Adipocyte (in vitro differentiated cells): ENCODE measurements at regions not wholly inside any gene's neighbourhood (a gene's known extent, or its start where the extent isn't known, plus 50 kb on each side); places are given as distances from the start of the nearest gene placed in this dataset.
A peak's percentile ranks its signal among the peaks of the same experiment; 100 is the strongest.

Experiments
- DNase-seq: peaks from one replicate; pipeline ENCODE4 v3.0.0-alpha.2; 2015; ENCODE audit warnings: low read depth
- H3K27me3 ChIP-seq: replicated peaks from 2 replicates; pipeline ENCODE4 v1.7.0; 2013; ENCODE audit warnings: mild to moderate bottlenecking, low read length, moderate library complexity; ENCODE audit not compliant: control insufficient read depth, insufficient read depth
- H3K36me3 ChIP-seq: 2 replicates; pipeline ENCODE4 v1.7.0; 2013; ENCODE audit warnings: low read length, mild to moderate bottlenecking, moderate library complexity; ENCODE audit not compliant: control insufficient read depth, insufficient read depth, severe bottlenecking
- H3K4me1 ChIP-seq: 2 replicates; pipeline ENCODE4 v1.7.0; 2013; ENCODE audit warnings: mild to moderate bottlenecking, low read length, moderate library complexity; ENCODE audit not compliant: control insufficient read depth, insufficient read depth
- H3K4me3 ChIP-seq: 2 replicates; pipeline ENCODE4 v1.7.0; 2013; ENCODE audit warnings: mild to moderate bottlenecking, low read length, moderate library complexity
- H3K9ac ChIP-seq: 2 replicates; pipeline ENCODE4 v1.7.0; 2013; ENCODE audit warnings: mild to moderate bottlenecking, low read length, moderate library complexity
- H3K9me3 ChIP-seq: 2 replicates; pipeline ENCODE4 v1.7.0; 2013; ENCODE audit warnings: mild to moderate bottlenecking, low read length, moderate library complexity; ENCODE audit not compliant: control insufficient read depth

DNA sequence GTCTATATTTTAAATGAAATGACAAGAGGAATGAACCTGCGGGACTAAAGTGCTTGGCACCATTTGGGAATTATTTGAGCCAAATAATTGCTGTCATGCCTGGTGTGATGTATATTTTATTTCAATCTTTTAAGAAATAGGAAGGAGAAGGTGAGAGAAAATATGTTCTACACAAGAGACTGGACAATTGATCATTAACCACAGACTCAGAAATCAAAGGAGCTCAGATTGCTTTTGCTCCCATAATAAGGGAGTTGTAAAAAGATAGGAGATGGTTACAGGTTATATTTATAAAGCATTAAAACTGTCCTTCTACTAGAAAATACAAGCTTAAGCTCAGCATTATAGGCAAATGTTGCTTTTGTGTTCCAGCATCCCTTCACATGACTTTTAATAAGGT is 515.2 kb upstream of the SULF2 start:
- Histone ChIP-seq H3K4me3 (no peak overlapping the region), H3K9me3 (no peaks in the 10 kb centered on the region), H3K36me3 (no peaks in the 10 kb centered on the region), H3K9ac (no peak overlapping the region), H3K4me1 (peaks cover 8% of the 10 kb centered on the region), H3K27me3 (peaks cover 18% of the 10 kb centered on the region)
- no peak for DNase-seq

DNA sequence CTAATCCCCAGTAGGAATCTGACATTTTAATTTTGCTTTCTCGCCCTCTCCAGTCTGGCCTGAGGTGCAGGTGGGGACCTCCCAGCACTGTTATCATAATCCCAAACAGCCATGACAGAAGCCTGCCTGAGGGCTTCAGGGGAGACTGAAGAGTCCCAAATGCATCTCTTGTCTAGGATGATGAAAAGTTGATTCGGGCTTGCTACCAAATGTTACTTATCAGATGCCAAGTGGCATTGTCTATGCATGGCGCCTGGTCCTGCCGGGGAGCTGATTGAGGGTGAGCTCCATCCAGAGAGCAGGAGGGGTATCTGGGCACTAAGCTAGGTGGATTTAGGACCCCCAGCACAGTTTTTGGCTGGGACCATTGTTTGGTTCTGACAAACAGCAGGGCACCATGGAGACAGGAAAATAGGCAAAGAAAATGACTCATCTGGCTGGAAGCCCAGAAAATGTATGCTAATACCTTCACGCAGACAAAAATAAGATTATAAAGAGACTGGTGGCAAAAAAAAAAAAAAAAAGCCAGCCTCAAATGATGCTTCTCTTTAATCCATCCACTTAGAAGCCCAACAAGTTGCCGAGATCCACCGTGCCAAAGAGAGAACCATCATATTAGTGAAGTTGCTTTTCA is 513.7 kb upstream of the SULF2 start:
- H3K9ac ChIP-seq, result no peak overlapping the region
- no peak overlapping the region for H3K4me3 ChIP-seq
- no peaks in the 10 kb centered on the region for H3K36me3 ChIP-seq
- peak; percentile 91 for DNase-seq
- no peaks in the 10 kb centered on the region for H3K9me3 ChIP-seq
- H3K27me3 ChIP-seq, result peaks cover 6% of the 10 kb centered on the region
- H3K4me1 ChIP-seq, result peaks cover 17% of the 10 kb centered on the region

DNA sequence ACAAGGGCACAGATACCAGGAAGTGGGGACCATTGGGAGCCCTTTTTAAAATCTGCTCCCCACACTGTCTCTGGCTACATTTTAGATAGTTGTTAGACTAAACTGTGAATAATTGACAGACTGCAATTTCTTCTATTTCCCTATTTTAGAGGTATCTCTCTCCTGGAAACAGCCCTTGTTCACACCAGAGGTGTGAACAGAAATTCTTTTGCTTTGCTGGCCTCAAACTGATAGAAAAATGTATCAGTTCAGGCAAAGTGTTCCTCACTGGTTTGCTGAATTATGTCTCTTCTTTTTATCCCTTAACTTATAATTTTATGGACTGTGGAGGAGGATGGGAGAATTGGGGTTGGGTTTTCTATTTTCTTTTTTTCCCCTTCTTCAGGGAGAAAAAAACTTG is 513.2 kb upstream of the SULF2 start:
- no peak for DNase-seq
- H3K4me3 ChIP-seq, result no peak overlapping the region
- no peaks in the 10 kb centered on the region for H3K36me3 ChIP-seq
- H3K9ac ChIP-seq, result no peak overlapping the region
- H3K27me3 ChIP-seq, result peaks cover 4% of the 10 kb centered on the region
- peaks cover 17% of the 10 kb centered on the region for H3K4me1 ChIP-seq
- no peaks in the 10 kb centered on the region for H3K9me3 ChIP-seq

GRCh38 chr20:48295966-48296421 is 510.7 kb upstream of the SULF2 start:
- DNase-seq, result peak; percentile 65
- peaks cover 17% of the 10 kb centered on the region for H3K4me1 ChIP-seq
- no peak overlapping the region for H3K4me3 ChIP-seq

GRCh38 chr20:48295445-48295903 is 510.2 kb upstream of the SULF2 start:
- Histone ChIP-seq H3K9ac (peak overlapping the region; percentile 9), H3K4me3 (peak overlapping the region; percentile 1), H3K27me3 (peaks cover 6% of the 10 kb centered on the region), H3K9me3 (no peaks in the 10 kb centered on the region), H3K4me1 (peaks cover 17% of the 10 kb centered on the region), H3K36me3 (no peaks in the 10 kb centered on the region)
- peak; percentile 94 for DNase-seq

More at GRCh38 chr20:48295966-48296421, 510.7 kb upstream of the SULF2 start:
- Histone ChIP-seq H3K27me3 (peaks cover 1% of the 10 kb centered on the region), H3K36me3 (no peaks in the 10 kb centered on the region), H3K9ac (peak overlapping the region; percentile 9), H3K9me3 (no peaks in the 10 kb centered on the region)

DNA sequence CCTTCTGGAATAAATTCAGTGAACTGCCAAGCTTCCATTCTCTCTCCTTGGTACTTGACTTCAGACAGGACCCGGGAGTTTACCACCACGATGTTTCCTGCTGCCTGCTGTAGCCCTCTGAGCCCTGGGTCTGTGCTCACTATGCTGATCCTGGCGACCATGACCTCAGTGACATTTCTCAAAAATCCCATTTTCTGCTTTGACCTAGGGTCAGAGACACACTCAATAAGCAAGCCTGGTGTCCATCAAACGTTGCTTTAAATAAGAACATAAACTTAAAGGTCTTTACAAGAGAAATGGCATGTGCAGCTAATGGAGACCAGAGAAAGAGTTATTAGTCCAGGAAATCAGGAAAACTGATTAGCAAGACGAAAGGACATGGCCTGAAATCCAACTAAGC is 509.7 kb upstream of the SULF2 start:
- no peaks in the 10 kb centered on the region for H3K9me3 ChIP-seq
- H3K36me3 ChIP-seq, result no peaks in the 10 kb centered on the region
- H3K4me1 ChIP-seq, result peaks cover 17% of the 10 kb centered on the region
- H3K9ac ChIP-seq, result no peak overlapping the region
- H3K27me3 ChIP-seq, result peaks cover 12% of the 10 kb centered on the region
- DNase-seq, result no peak
- peak overlapping the region; percentile 1 for H3K4me3 ChIP-seq

DNA sequence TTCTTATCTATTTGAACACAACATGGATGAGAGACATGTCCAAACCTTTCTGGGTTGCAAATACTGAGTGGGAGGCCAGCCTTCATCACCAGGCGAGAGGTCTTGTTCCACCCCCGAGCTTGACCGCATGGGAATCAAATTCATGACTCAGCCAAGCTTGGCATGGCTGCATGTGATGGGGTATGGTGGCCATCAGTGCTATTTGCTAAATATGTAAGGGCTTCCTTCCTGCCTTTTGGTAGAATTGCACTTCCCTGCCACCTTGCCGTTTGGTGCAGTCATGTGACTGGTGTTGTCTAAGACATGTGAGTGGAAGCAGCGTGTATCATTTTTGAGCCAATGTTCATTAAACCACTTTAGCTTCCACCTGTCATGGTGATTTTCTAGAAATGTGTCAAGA is 508.9 kb upstream of the SULF2 start:
- DNase-seq, result no peak
- Histone ChIP-seq H3K4me1 (peaks cover 17% of the 10 kb centered on the region), H3K27me3 (peaks cover 17% of the 10 kb centered on the region), H3K4me3 (no peak overlapping the region), H3K36me3 (no peaks in the 10 kb centered on the region), H3K9ac (no peak overlapping the region), H3K9me3 (no peaks in the 10 kb centered on the region)

GRCh38 chr20:48293671-48294070 is 508.4 kb upstream of the SULF2 start:
- Histone ChIP-seq H3K9ac (no peak overlapping the region), H3K4me1 (peaks cover 17% of the 10 kb centered on the region), H3K27me3 (peaks cover 19% of the 10 kb centered on the region), H3K9me3 (no peaks in the 10 kb centered on the region), H3K36me3 (no peaks in the 10 kb centered on the region), H3K4me3 (no peak overlapping the region)
- DNase-seq, result no peak

DNA sequence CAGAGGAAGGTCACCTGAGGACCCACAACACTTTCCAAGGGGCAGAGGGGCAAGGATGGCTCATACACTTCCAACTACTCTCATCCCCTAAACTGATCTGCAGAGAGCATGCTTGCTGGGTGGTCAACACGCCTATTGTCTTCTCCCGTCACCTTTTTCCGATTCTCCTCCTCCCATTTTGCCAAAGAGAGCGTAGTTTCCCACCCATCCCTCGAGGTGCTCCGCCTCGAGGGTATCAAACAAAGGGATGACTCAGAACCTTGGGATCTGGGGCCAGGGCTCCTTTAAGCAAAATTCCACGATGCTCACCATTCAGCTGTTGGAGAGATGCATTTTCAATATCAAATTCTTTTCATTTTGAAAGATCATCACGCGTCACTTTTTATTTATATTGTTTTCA is 507.5 kb upstream of the SULF2 start:
- Histone ChIP-seq H3K4me1 (peaks cover 17% of the 10 kb centered on the region), H3K9ac (no peak overlapping the region), H3K27me3 (peaks cover 19% of the 10 kb centered on the region), H3K36me3 (no peaks in the 10 kb centered on the region), H3K4me3 (no peak overlapping the region), H3K9me3 (no peaks in the 10 kb centered on the region)
- no peak for DNase-seq

GRCh38 chr20:48291896-48292295 is 506.6 kb upstream of the SULF2 start:
- DNase-seq, result no peak
- no peak overlapping the region for H3K9ac ChIP-seq
- peaks cover 19% of the 10 kb centered on the region for H3K27me3 ChIP-seq
- peaks cover 24% of the 10 kb centered on the region for H3K4me1 ChIP-seq
- H3K4me3 ChIP-seq, result no peak overlapping the region
- no peaks in the 10 kb centered on the region for H3K36me3 ChIP-seq
- H3K9me3 ChIP-seq, result no peaks in the 10 kb centered on the region

GRCh38 chr20:48288930-48289507 is 503.7 kb upstream of the SULF2 start:
- Histone ChIP-seq H3K36me3 (no peaks in the 10 kb centered on the region), H3K4me1 (peaks cover 10% of the 10 kb centered on the region), H3K4me3 (no peak overlapping the region), H3K27me3 (peaks cover 19% of the 10 kb centered on the region), H3K9ac (no peak overlapping the region), H3K9me3 (no peaks in the 10 kb centered on the region)
- no peak for DNase-seq
